Middle frontal gyrus (tissue), 1 donor: ENCODE measurements at regions not wholly inside any gene's neighbourhood (a gene's known extent, or its start where the extent isn't known, plus 50 kb on each side); places are given as distances from the start of the nearest gene placed in this dataset.

Experiments used
- DNase-seq: peaks from one replicate; pipeline ENCODE4 v3.0.0-alpha.2; 2015; ENCODE audit warnings: low spot score; ENCODE audit errors: extremely low spot score

GRCh38 chrX:30951003-30951402 lies 61.9 kb upstream of the TAB3 start:
- no peak for DNase-seq

GRCh38 chrX:30950391-30950790 lies 61.3 kb upstream of the TAB3 start:
- DNase-seq, result no peak

- DNase-seq, result no peak
Observed at GRCh38 chrX:30949554-30949953, 60.5 kb upstream of the TAB3 start.

- no peak for DNase-seq
Observed at GRCh38 chrX:30948626-30949025, 59.6 kb upstream of the TAB3 start.

- no peak for DNase-seq
Observed at GRCh38 chrX:30948051-30948450, 59.0 kb upstream of the TAB3 start.

- DNase-seq, result no peak
Observed at GRCh38 chrX:30943984-30944383, 54.9 kb upstream of the TAB3 start.

GRCh38 chrX:30941898-30942297 lies 52.8 kb upstream of the TAB3 start:
- no peak for DNase-seq

GRCh38 chrX:30939928-30940327 lies 50.9 kb upstream of the TAB3 start:
- no peak for DNase-seq
